ENCODE measurements at regions not wholly inside any gene's neighbourhood (a gene's known extent, or its start where the extent isn't known, plus 50 kb on each side); places are given as distances from the start of the nearest gene placed in this dataset.

DNA sequence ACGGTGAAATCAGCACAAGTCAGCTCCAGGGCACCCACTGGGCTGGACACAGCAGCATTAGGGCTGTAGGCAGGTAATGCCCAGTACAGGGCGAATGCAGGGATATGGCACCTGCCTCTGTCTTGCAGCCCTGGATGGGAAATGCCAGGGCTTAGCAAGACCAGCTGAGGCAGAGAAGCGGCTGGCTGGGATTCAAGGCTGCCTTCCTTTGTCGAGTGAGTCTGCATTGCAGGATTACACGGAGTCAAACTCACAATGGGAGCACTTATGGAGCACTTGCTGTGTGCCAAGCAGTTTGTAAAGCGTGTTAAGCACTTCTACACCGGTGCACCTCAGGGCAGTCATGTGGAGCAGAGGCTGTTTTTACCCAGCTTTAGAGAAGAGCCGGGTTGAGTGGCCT lies 87.3 kb upstream of the HDAC4 start:
- no peak for DNase-seq (ENCODE audit: low read depth)

DNA sequence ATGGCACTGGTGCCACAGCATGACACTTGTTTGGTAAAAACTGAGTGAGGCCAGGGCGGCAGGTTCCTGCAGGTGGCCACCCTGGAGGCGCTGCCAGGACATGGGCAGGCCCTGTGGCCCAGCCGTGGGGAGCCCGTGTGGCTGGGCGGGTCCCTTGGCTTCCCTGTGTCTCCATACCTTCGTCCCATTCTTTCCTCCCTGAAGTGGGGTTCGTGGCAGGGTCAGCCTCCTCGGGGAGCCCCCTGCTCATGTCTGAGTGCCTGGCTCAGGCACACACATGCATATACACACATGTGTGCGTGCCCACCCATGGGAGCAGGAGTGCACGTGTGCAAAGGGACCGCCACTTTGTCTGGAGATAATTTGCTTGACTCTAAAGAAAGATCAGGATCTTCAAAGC lies 86.5 kb upstream of the HDAC4 start:
- DNase-seq (ENCODE audit: low read depth) = no peak

DNA sequence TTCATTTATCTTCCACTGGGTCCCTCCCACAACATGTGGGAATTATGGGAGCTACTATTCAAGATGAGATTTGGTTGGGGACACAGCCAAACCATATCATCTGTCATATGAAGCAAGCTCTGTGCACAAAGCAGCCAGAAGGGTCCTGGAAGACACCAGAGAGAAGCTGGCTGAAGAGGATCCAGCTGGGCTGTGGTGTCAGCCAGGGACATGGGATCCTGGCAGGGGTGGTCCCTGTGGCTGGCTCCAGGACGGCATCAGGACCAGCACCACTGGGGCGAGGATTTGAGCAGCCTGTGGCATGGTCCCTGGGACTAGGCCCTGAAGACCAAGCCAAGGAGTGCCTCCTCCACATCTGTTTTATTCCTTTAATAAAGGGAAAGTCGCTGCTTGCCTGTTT lies 84.8 kb upstream of the HDAC4 start:
- no peak for DNase-seq (ENCODE audit: low read depth)

DNA sequence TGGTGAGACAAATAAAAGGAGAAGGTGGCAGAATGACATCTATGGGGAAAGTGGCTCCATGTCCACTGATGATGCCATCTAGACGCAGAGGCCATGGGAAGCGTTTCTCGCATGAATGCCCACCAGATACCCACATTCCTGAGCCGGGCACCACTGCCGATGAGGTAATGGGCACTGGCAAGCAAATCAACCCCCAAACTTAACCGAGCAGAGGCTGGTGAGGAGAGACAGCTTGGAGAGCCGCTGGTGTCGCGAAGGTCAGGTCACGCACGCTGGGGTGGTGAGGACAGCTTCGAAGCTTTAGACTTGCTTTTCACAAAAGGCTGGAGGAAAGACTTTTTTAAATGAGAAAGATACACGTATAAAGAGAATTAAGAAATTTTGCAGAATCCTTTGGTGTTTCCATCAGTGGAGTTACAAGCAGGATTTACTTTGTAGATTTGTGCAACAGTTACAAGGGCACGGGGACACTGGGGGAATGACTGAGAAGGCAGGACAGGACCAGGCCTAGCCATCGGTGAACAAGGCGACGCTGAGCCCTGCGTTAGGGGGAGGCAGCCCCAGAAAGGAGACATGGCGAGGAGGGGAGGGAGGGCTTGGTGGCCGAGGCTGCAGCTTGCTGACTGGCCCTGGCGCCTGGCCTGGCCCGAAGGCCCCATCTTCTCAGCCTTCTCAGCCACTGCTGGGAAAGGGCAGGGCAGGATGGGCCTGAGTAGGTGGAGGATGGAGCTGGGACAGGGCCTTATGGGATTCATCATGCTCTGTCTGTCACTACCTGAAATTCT lies 83.9 kb upstream of the HDAC4 start:
- DNase-seq (ENCODE audit: low read depth) = no peak

DNA sequence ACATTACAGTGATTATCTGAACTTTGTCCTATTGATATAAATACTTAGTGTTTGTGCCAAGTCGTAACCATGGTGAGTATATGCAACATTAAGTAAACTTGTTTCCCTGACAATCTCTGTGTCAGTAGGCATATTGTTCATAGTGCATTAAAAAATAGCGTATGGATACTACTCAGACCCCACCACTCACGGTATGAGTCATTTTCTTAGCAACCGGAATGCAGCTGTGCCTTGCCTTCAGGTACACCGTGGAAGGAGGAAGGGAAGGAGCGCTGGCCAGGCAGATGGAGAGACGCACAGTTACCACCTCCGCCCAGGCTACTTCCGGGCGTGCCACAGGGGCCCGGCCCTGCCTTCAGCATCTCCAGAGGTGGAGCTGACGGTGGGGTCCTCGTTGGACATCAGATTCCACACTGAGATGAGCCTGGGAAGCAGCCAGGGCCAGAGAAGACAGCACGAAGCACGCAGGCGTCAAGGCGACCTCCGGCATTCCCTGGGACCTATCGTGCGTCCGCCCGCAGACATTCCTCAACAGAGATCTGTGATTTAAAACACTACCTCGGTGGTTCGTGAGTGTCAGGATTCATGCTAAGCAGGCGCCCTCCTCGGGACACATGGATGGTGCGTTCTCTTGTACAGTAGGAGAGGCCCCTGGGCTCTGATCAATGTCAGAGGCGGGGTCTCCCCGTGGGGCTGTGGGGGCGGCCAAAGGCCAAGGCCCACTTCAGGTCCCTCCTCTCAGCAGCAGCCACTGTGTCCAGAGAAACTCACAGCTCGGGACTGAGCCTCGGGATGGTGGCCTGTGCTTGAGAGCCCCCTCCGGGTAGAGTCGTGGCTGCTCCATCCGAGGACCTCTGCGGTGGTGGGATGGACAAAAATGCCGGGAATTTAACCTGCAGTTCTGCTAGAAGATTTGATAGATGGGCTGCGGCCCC lies 82.2 kb upstream of the HDAC4 start:
- DNase-seq (ENCODE audit: low read depth) = no peak

DNA sequence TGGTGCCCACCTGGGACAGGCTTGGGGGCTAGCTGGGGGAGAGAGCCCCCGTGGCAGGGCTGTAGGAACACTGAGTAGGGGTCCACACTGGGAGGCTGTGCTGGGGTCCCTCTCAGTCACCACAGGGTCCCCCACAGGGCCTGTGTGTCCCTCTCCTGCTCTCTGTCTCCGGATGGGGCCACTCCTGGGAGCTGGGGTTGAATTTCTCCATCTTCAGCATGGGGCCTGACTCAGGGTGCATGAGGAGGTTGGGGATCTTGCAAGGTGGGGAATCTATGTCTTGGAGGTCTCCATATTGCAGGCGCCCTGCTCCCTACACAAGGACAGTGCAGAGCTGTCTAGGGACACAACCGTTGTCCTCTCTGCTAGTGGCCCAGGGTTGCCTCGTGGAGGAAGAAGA lies 78.7 kb upstream of the HDAC4 start:
- no peak for DNase-seq (ENCODE audit: low read depth)

DNA sequence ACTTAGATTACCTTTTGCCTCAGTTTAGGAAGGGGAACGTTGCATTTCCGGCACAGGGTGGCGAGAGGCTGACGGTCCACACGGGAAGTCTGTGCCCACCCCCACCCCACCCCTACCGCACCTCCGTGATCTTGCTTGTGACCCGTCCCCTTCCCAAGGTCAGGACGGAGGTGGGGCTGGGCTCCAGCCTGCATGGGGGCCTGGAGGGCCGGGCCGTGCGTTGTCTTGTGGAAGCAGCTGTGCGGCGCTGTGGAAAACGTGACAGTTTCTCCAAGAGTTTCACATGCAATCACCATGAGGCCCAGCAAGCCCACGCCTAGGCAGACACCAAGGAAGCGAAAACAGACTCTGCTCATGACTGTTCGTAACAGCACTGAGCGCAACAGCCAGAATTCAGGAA lies 76.8 kb upstream of the HDAC4 start:
- no peak for DNase-seq (ENCODE audit: low read depth)

DNA sequence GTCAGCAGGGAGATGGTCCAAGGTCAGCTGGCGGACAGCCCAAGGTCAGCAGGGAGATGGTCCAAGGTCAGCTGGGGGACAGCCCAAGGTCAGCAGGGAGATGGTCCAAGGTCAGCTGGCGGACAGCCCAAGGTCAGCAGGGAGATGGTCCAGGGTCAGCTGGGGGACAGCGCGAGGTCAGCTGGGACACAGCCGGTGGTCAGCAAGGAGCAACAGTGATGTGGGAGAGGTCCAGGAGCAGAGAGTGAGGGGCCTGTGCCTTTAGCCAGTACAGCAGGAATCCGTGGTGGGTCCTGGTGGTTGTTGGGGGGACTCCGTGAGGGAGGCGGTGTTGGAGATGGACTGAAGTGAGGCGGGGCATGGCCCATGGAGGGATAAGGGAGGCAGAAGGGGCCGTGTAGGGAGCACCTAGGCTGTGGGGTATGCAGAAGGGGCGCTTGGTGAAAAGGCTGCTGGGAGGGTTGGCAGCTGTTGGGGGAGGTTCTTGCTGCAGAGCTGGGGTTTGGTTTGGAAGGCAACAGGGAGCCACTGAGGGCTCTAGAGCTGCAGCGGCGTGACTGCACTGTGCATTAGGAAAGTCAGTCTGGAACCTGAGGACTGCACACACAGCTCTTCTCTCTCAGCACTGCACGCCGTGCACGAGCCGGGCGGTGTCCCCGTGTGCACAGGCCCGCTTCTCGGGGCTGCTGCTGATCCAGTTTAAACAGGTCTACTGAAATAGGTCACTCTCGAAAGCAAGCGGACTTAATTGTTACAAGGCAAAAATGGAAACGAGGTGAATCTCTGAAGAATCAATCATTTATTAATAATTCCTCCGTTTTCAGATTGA lies 76.2 kb upstream of the HDAC4 start:
- no peak for DNase-seq (ENCODE audit: low read depth)

DNA sequence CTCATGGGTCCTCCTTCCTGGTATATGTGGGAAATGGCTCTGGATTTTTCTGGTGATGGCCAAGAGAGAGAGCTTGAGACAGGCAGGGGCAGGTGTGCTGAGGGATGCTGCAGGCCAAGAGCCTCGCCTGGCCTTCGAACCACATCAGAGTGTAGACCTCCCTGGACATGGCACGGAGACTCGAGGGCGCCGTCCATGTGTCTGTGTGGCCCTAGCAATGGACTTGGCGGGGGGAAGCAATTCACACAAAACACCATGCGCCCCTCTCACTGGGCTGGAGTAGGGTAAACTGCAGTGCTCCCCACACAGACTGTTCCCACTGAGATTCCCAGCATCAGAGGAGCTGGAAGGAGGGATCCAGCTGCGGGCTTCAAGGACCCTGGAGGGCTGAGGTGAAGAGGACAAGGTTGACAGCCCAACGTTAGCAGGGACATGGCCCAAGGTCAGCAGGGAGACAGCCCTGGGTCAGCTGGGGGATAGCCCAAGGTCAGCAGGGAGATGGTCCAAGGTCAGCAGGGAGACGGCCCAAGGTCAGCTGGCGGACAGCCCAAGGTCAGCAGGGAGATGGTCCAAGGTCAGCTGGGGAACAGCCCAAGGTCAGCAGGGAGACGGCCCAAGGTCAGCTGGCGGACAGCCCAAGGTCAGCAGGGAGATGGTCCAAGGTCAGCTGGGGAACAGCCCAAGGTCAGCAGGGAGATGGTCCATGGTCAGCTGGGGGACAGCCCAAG lies 75.4 kb upstream of the HDAC4 start:
- DNase-seq (ENCODE audit: low read depth) = no peak

DNA sequence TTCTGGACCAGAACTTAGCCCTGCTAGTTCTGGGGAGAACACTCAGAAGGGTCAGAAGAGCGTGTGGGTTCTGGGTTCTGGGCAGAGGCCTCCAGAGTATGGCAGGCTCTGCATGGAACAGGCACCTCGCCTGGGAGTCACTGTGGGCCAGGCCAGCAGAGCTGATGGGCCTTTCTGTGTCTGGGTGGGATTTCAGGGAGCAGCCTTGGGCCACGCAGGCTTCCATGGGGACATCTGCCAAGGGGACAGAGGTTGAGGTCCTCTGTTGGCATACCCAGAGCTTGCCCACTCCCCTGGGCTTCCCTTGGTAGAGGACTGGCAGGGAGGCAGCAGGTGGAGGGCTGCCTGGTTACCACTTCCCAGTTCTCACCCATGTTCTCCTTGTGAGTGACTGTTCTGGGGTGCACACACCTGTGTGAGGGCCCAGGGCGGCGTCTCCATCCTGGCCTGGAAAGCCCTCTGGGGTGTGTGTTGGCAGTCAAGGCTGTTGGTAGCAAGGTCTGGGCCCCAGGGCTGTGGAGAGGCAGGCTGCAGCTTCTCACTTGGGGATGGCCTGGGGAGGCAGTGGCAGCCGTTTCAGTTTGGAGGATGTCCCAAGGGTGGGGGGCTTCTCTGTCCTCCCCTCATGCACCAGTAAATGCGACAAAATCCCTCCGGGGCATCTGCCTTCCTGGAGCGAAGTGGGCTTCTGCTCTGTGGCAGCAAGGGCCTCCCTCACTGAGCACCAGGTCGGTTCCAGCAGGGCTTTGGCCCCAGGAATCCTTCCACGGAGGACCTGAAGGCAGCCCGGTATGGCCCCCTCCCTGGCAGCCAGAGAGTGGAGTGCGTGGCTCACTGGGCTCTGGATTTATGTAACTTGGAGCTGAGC lies 74.6 kb upstream of the HDAC4 start:
- DNase-seq (ENCODE audit: low read depth) = no peak

DNA sequence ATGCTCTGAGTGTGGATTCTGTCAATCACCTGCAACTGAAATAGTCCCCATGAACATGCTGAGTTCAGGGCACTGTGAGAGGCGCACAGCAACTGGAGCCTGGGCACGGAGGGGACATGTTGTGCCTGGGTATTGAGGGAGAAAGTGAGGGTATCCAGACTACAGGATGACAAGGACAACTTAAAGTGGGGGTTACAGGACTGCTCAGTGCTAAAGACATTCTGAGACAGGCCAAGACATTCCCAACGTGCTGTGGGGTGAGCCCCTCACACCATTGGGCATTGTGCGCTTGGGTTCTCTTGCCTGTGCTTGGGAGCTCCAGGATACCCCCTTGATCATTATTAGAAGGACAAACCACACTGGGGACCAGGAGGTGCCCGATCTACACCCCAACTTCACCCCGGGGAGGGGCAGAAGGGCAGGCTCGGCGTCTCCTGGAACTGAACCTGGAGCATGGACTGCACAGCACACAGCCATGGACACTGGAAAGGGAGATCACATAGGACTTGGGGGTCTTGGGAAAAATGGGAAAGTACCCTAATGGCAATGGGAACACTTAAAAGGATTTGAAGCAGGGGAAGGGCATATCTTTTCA lies 72.5 kb upstream of the HDAC4 start:
- DNase-seq (ENCODE audit: low read depth) = no peak

DNA sequence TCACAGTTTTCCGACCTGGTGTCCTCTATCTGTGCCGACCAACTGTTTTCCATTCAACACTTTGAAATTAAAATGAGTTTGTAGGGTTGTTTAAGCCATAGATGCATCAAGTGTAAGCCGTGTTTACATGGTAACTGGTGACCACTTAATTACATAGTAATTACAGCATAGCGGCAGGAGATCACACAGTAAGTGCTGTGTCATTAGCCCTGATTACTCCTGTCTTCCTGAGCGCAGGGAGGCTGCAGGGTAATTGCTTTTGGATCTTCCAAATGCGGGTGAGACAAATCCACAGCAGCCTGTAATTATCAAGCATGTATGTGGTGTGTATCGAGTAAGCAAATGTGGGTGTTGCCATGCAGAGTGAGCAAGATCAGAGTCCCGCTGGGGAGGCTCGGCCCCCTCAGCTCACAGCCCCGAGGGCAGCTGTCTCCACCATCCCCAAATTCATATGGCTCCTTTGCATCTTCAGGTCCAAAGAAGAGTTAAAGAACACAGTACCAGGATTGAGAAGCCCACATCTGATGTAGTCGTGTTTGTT lies 71.5 kb upstream of the HDAC4 start:
- no peak for DNase-seq (ENCODE audit: low read depth)

DNA sequence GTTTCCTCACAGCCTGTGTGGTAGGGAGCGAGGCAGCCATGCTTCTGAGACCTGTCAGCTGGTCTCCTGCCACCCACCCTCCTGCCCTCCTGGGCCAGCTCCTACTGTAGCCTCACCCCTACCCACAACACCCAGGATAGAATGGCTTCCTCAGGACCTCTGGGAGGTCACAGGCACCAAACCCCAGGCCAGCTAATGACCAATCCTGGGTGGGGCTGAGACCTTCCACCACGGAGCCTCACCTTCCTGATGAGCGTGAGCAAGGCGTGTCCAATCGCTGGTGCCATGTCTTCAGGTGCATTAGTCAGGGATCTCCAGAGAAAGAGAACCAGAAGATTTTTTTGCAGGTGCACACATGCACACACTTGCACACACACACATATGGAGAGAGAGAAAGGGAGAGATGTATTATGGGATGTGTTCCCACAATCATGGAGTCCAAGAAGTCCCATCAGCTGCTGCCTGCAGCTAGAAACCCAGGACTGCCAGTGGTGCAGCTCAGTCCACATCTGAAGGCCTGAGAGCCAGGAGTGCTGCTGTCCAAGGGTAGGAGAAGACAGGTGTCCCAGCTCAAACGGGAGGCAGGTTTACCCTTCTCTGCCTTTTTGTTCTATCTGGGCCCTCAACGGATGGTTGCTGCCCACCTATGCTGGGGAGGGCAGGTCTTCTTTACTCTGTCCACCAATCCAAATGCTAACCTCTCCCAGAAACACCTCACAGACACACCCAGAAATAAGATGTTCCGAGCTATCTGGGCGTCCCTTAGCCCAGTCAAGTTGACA lies 70.4 kb upstream of the HDAC4 start:
- no peak for DNase-seq (ENCODE audit: low read depth)

DNA sequence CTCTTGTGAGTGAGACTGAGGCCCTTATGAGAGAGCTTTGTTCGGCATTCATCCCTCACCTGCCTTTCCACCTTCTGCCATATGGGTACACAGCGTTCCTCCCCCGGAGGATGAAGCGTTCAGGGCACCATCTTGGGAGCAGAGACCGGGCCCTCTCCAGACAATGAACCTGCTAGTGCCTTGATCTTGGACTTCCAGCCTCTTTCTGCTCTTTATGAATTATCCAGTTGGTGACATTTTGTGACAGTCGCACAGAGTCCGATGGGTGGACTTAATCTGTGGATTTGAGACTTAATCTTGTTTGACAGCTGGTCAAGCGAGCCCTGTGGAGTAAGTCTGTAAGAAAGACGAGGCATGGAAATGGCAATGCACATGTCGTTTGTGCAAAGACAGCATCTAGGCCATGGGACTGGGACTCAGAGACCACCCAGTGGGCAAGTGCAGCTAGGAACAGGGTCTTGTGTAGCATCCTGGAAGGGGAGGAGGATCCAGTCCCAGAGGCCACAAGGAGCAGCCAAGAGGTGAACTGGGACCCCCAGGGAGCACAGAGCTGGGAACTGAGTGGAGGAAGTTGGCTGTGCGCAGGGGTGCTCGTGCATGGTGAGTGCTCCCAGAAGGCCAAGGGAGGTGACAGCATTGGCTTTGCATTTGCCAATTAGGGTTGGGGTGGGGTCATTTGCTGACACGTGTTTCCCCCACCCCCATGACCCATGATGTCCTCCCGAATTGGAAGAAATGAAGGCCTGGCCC lies 69.5 kb upstream of the HDAC4 start:
- DNase-seq (ENCODE audit: low read depth) = no peak

DNA sequence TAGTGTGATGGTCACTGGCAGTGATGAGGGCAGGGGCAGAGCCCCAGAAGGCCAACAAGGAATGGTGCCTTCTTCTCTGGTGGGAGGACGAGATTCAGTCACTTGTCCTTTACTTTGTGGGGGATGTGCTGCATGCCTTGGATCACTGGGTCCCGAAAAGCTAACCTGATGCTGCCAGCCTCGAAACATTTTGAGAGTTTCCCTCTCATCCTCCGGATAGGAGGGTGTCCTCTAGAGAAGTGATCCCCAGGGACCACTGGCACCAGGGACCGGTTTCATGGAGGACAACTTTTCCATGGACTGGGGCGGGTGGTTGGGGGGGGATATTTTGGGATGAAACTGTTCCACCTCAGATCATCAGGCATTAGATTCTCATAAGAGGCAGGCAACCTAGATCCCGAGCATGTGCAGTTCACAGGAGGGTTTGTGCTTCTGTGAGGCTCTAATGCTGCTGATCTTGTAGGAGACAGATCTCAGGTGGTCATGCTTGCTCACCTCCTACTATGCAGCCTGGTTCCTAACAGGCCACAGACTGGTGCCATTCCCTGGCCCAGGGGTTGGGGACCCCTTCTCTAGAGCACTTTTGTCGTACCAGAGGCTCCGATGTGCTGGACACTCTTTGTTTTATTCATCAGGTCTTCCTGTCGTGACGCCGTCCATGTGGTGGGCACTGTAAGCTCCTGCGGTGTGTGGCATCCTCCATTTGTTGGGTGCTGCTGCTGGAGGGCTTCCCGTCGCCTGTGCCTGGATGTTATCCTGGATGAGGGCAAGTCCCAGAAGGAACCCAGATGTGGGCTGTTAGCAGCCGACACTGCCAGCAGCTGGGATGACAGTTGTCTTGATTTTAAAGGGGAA lies 68.5 kb upstream of the HDAC4 start:
- no peak for DNase-seq (ENCODE audit: low read depth)

DNA sequence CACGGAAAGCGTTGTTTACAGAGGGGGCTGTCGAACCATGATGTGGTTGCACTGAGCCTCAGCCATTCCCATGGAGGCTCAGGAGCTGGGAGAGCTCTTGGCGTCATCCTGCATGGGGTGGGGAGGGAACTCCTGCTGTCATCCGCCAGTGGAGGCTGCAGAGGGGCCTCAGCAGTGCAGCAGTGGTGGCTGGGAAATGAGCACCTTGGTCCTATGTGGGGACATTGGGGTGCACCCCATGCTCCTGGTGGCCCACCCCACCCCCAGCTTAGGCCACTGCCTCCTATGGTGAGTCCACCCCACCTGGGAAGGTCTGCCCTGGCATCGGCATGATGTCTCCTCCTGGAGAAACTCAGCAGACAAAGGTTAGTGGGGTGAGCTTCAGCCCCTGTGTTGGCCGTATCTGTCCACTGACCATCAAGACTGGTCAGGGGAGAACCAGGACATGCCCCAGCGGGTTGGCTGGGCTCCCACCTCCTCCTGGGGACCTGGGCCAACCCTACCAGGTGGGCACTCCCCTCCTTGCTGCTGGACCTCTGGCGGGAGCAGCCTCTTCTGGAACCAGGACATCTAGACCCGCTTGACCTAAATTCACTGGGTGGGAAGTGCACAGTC lies 67.8 kb upstream of the HDAC4 start:
- no peak for DNase-seq (ENCODE audit: low read depth)

DNA sequence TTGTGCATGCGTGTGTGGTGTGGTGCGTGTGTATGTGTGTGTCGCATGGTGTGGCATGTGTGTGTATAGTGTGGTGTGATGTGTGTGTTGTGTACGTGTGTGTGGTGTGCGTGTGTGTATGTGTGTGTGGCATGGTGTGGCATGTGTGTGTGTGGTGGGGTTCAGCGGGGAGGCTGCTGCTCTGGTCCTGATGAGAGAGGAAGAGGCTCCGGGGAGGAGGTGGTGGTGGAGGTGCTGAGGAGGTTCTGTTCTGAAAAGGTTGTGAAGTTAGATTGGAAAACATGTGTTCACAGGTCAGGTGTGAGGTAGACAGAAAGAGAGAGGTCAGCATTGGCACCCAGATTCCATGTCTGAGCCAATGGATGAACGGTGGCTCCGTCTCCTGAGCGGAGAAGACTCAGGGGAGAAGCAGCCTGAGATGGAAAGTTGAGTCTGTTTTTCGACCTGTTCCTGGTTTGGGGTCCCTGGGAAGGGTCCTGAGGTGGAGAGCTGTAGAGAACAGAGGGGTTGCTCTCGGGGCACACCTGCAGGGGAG lies 67.2 kb upstream of the HDAC4 start:
- no peak for DNase-seq (ENCODE audit: low read depth)
